Loucy (cell line): ENCODE measurements at regions not wholly inside any gene's neighbourhood (a gene's known extent, or its start where the extent isn't known, plus 50 kb on each side); places are given as distances from the start of the nearest gene placed in this dataset.

ENCODE experiments used
- H2AFZ ChIP-seq: fragments of 200-600 bp; sonication (generic); 2 replicates; pipeline ENCODE4 v1.6.0; 2016; ENCODE audit warnings: antibody characterized with exemption, mild to moderate bottlenecking, low read length, moderate library complexity
- H3F3A ChIP-seq: fragments of 200-600 bp; 2 replicates; pipeline ENCODE4 v1.6.0; 2016; ENCODE audit warnings: antibody characterized with exemption, low read depth, mild to moderate bottlenecking
- H3K27me3 ChIP-seq: fragments of 200-600 bp; sonication (generic); 2 replicates; pipeline ENCODE4 v1.6.1; 2014; ENCODE audit warnings: low read length, mild to moderate bottlenecking; ENCODE audit not compliant: insufficient read depth, poor library complexity, severe bottlenecking
- H3K36me3 ChIP-seq: fragments of 200-600 bp; sonication (generic); 2 replicates; pipeline ENCODE4 v1.6.1; 2016; ENCODE audit warnings: low read length; ENCODE audit not compliant: insufficient read depth
- H3K4me1 ChIP-seq: fragments of 200-600 bp; sonication (generic); 2 replicates; pipeline ENCODE4 v1.5.1; 2014; ENCODE audit warnings: low read length, mild to moderate bottlenecking; ENCODE audit not compliant: insufficient read depth, poor library complexity, severe bottlenecking
- H3K4me2 ChIP-seq: fragments of 200-600 bp; sonication (generic); 2 replicates; pipeline ENCODE4 v1.6.0; 2014; ENCODE audit warnings: antibody characterized with exemption, low read length, low read depth, mild to moderate bottlenecking; ENCODE audit not compliant: poor library complexity, severe bottlenecking
- H3K4me3 ChIP-seq: fragments of 200-600 bp; sonication (generic); 2 replicates; pipeline ENCODE4 v1.5.1; 2014; ENCODE audit warnings: low read length, mild to moderate bottlenecking, mixed read lengths; ENCODE audit not compliant: poor library complexity, severe bottlenecking
- H3K79me2 ChIP-seq: fragments of 200-600 bp; sonication (generic); 2 replicates; pipeline ENCODE4 v1.6.1; 2014; ENCODE audit warnings: low read length; ENCODE audit not compliant: insufficient read depth
- H3K9ac ChIP-seq: fragments of 200-600 bp; sonication (generic); 2 replicates; pipeline ENCODE4 v1.6.0; 2014; ENCODE audit warnings: mild to moderate bottlenecking, low read depth, low read length, moderate library complexity; ENCODE audit not compliant: poor library complexity, severe bottlenecking
- H3K9me2 ChIP-seq: fragments of 200-600 bp; sonication (generic); replicated peaks from 2 replicates; pipeline ENCODE4 v1.6.1; 2016; ENCODE audit warnings: low read depth, low read length, mixed read lengths
- H3K9me3 ChIP-seq: fragments of 200-600 bp; sonication (generic); 2 replicates; pipeline ENCODE4 v1.6.1; 2014; ENCODE audit warnings: mild to moderate bottlenecking, antibody characterized with exemption, low read length, low read depth; ENCODE audit not compliant: insufficient read depth
- H4K20me1 ChIP-seq: fragments of 200-600 bp; sonication (generic); 2 replicates; pipeline ENCODE4 v1.6.0; 2014; ENCODE audit warnings: antibody characterized with exemption, low read length, mild to moderate bottlenecking; ENCODE audit not compliant: insufficient read depth, poor library complexity, severe bottlenecking
- CTCF ChIP-seq: fragments of 200-600 bp; sonication (generic); conservative IDR thresholded peaks from 2 replicates; pipeline ENCODE4 v1.5.1; 2014; ENCODE audit warnings: mild to moderate bottlenecking, antibody characterized with exemption, low read length
- EZH2phosphoT487 ChIP-seq: fragments of 200-600 bp; IDR thresholded peaks from 2 replicates; pipeline ENCODE4 v1.6.1; 2018; ENCODE audit warnings: antibody characterized with exemption, mild to moderate bottlenecking, moderate library complexity, borderline replicate concordance

GRCh38 chr18:7370802-7371201 is 139.9 kb downstream of the LRRC30 start:
- Histone ChIP-seq H4K20me1 (no peaks in the 10 kb centered on the region), H3K36me3 (no peaks in the 10 kb centered on the region), H3K9me2 (no peaks in the 10 kb centered on the region), H3K79me2 (no peaks in the 10 kb centered on the region), H3K4me1 (no peaks in the 10 kb centered on the region), H3F3A (no peaks in the 10 kb centered on the region), H3K9me3 (no peaks in the 10 kb centered on the region; the same call in 1 of the 2 replicates), H3K27me3 (no peaks in the 10 kb centered on the region), H2AFZ (no peak overlapping the region), H3K9ac (no peak overlapping the region), H3K4me3 (no peak overlapping the region), H3K4me2 (peak overlapping the region; percentile 16)
- no peak for TF ChIP-seq CTCF
- TF ChIP-seq EZH2phosphoT487 = no peak

GRCh38 chr18:7373441-7373840 is 142.6 kb downstream of the LRRC30 start:
- TF ChIP-seq EZH2phosphoT487 = no peak
- TF ChIP-seq CTCF = no peak
- Histone ChIP-seq H3K27me3 (no peaks in the 10 kb centered on the region), H3K9me2 (no peaks in the 10 kb centered on the region), H2AFZ (no peak overlapping the region), H3K79me2 (no peaks in the 10 kb centered on the region), H3K9me3 (peaks cover 3% of the 10 kb centered on the region; the same call in 1 of the 2 replicates), H3K4me1 (no peaks in the 10 kb centered on the region), H3K4me2 (no peak overlapping the region), H3K9ac (no peak overlapping the region), H4K20me1 (no peaks in the 10 kb centered on the region), H3K36me3 (no peaks in the 10 kb centered on the region), H3F3A (no peaks in the 10 kb centered on the region), H3K4me3 (no peak overlapping the region)

- Histone ChIP-seq H2AFZ (no peak overlapping the region), H3K4me3 (no peak overlapping the region), H3K4me2 (no peak overlapping the region), H3K79me2 (no peaks in the 10 kb centered on the region), H3K9me2 (no peaks in the 10 kb centered on the region), H3K9me3 (peaks cover 7% of the 10 kb centered on the region; the same call in 1 of the 2 replicates), H3K27me3 (no peaks in the 10 kb centered on the region), H3K9ac (no peak overlapping the region), H4K20me1 (no peaks in the 10 kb centered on the region), H3F3A (no peaks in the 10 kb centered on the region), H3K36me3 (no peaks in the 10 kb centered on the region), H3K4me1 (no peaks in the 10 kb centered on the region)
- no peak for TF ChIP-seq CTCF
- TF ChIP-seq EZH2phosphoT487 = no peak
These were observed 150.4 kb downstream of the LRRC30 start for GRCh38 chr18:7381307-7381706.
